Smooth muscle cell (in vitro differentiated cells): ENCODE measurements at regions not wholly inside any gene's neighbourhood (a gene's known extent, or its start where the extent isn't known, plus 50 kb on each side); places are given as distances from the start of the nearest gene placed in this dataset.

ENCODE experiments used
- DNase-seq: peaks from one replicate; lab custom pipeline; 2025; ENCODE audit not compliant: unreplicated experiment; lab: John Stamatoyannopoulos, UW
- H2AFZ ChIP-seq: fragments of 200-600 bp; sonication (generic); 2 replicates; pipeline ENCODE4 v1.6.0; 2016; ENCODE audit warnings: antibody characterized with exemption, low read depth, mild to moderate bottlenecking
- H3F3A ChIP-seq: fragments of 200-600 bp; sonication (generic); 2 replicates; pipeline ENCODE4 v1.6.0; 2017; ENCODE audit warnings: antibody characterized with exemption, low read depth
- H3K27ac ChIP-seq: fragments of 200-600 bp; sonication (generic); 2 replicates; pipeline ENCODE4 v1.5.1; 2016; ENCODE audit warnings: low read depth, mild to moderate bottlenecking
- H3K27me3 ChIP-seq: fragments of 200-600 bp; sonication (generic); 2 replicates; pipeline ENCODE4 v1.6.1; 2016; ENCODE audit warnings: low read depth, mild to moderate bottlenecking
- H3K36me3 ChIP-seq: fragments of 200-600 bp; sonication (generic); 2 replicates; pipeline ENCODE4 v1.5.1; 2016; ENCODE audit warnings: low read depth
- H3K4me1 ChIP-seq: fragments of 200-600 bp; sonication (generic); 2 replicates; pipeline ENCODE4 v1.5.1; 2016; ENCODE audit warnings: low read depth
- H3K4me2 ChIP-seq: fragments of 200-600 bp; sonication (generic); 2 replicates; pipeline ENCODE4 v1.6.0; 2016; ENCODE audit warnings: mild to moderate bottlenecking
- H3K4me3 ChIP-seq: fragments of 200-600 bp; sonication (generic); 2 replicates; pipeline ENCODE4 v1.5.1; 2016; ENCODE audit warnings: mild to moderate bottlenecking
- H3K79me2 ChIP-seq: fragments of 200-600 bp; sonication (generic); 2 replicates; pipeline ENCODE4 v1.6.0; 2016; ENCODE audit warnings: low read depth, mild to moderate bottlenecking
- H3K9ac ChIP-seq: fragments of 200-600 bp; sonication (generic); 2 replicates; pipeline ENCODE4 v1.6.0; 2016; ENCODE audit warnings: low read depth
- H3K9me3 ChIP-seq: fragments of 200-600 bp; sonication (generic); replicated peaks from 2 replicates; pipeline ENCODE4 v1.5.1; 2016; ENCODE audit warnings: low read depth
- H4K20me1 ChIP-seq: fragments of 200-600 bp; sonication (generic); 2 replicates; pipeline ENCODE4 v1.6.0; 2016; ENCODE audit warnings: low read depth
- CTCF ChIP-seq: fragments of 200-600 bp; sonication (generic); IDR thresholded peaks from 2 replicates; pipeline ENCODE4 v1.5.1; 2017; ENCODE audit warnings: borderline replicate concordance, mild to moderate bottlenecking, antibody characterized with exemption; ENCODE audit not compliant: insufficient read depth, poor library complexity, severe bottlenecking
- WGBS: methylation state at CpG from one replicate; pipeline ENCODE4 v1.1.7; 2016; ENCODE audit warnings: low lambda C conversion rate; 5-methylcytosine and 5-hydroxymethylcytosine counted together

- no peaks in the 10 kb centered on the region for H3K79me2 ChIP-seq
- no peak overlapping the region for H3K9ac ChIP-seq
- no peaks in the 10 kb centered on the region for H3K36me3 ChIP-seq
- no peaks in the 10 kb centered on the region for H3K27me3 ChIP-seq
- no peaks in the 10 kb centered on the region for H3K4me1 ChIP-seq
- H2AFZ ChIP-seq: no peak overlapping the region
- DNase-seq: no peak
- no peak overlapping the region for H3K27ac ChIP-seq
- no peaks in the 10 kb centered on the region for H3K9me3 ChIP-seq
- WGBS: 88% methylated on average over 4 of the region's 4 CpGs
- no peak for TF ChIP-seq CTCF
- no peaks in the 10 kb centered on the region for H4K20me1 ChIP-seq
- H3F3A ChIP-seq: no peaks in the 10 kb centered on the region
- H3K4me3 ChIP-seq: no peak overlapping the region
- no peak overlapping the region for H3K4me2 ChIP-seq
Measured at GRCh38 chr21:20257052-20257740, 741.0 kb upstream of the NCAM2 start.

GRCh38 chr21:20258542-20258941 lies 739.7 kb upstream of the NCAM2 start:
- Histone ChIP-seq H3K27ac (no peak overlapping the region), H3K4me2 (no peak overlapping the region), H3K27me3 (no peaks in the 10 kb centered on the region), H2AFZ (no peak overlapping the region), H3K79me2 (no peaks in the 10 kb centered on the region), H3F3A (no peaks in the 10 kb centered on the region), H4K20me1 (no peaks in the 10 kb centered on the region), H3K4me3 (no peak overlapping the region), H3K36me3 (no peaks in the 10 kb centered on the region), H3K4me1 (no peaks in the 10 kb centered on the region), H3K9ac (no peak overlapping the region), H3K9me3 (no peaks in the 10 kb centered on the region)
- DNase-seq: no peak
- WGBS: 28% methylated on average over 2 of the region's 2 CpGs
- TF ChIP-seq CTCF: no peak

DNA sequence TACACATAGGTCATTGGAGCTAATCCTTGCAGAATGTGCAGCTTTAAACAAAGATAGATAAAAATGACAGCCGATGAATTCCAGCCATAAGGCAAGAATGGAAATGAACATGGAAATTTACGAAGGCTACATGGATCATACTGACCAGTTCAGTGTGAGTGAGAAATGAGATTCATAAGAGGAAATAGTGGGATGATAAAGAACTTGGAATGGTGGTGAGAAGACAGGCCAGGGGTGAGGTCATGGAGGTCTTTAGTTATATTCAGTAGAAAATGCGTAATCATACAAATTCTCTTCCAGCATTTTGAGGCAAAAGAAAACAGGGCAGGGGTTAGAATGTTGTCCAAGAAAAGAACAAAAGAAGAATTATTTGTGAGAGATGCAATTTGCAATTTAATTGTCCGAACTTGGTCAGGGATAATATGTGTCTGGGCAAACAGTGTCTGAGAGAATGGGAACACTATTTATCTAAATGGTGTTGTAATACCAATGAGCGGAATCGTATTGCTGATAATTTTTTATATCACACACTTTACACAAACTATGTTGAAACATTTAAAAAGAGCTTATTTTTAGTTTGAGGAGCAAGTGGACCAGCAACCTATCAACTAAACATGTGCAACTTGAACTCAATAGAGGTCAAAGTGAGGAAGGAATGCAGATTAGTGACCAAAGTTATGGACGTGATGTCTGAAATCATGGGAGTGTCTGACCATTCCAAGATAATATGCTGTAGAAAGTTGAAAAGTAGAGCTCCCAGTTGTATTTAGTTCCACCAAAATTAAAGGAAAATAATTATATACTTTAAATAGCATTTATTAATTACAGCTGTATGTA lies 739.0 kb upstream of the NCAM2 start:
- Histone ChIP-seq H3K9ac (no peak overlapping the region), H3K27ac (no peak overlapping the region), H2AFZ (no peak overlapping the region), H3K4me1 (no peaks in the 10 kb centered on the region), H3K36me3 (no peaks in the 10 kb centered on the region), H3K9me3 (no peaks in the 10 kb centered on the region), H3F3A (no peaks in the 10 kb centered on the region), H3K4me2 (no peak overlapping the region), H3K79me2 (no peaks in the 10 kb centered on the region), H3K27me3 (no peaks in the 10 kb centered on the region), H3K4me3 (no peak overlapping the region), H4K20me1 (no peaks in the 10 kb centered on the region)
- no peak for TF ChIP-seq CTCF
- no peak for DNase-seq
- WGBS: 86% methylated on average over 7 of the region's 7 CpGs
